WTC11 (cell line): ENCODE measurements at regions not wholly inside any gene's neighbourhood (a gene's known extent, or its start where the extent isn't known, plus 50 kb on each side); places are given as distances from the start of the nearest gene placed in this dataset.

Source experiments
- ATF2 ChIP-seq: sonication (generic); formaldehyde crosslinking; IDR thresholded peaks from 2 replicates; pipeline ENCODE4 v1.8.1; 2022; ENCODE audit warnings: low read depth, missing genetic modification reagents, borderline replicate concordance
- CTCF ChIP-seq: fragments of 200-600 bp; IDR thresholded peaks from 2 replicates; pipeline ENCODE4 v1.8.0; 2022; ENCODE audit warnings: antibody characterized with exemption
- ESRRA ChIP-seq: sonication (generic); formaldehyde crosslinking; IDR thresholded peaks from 2 replicates; pipeline ENCODE4 v1.8.1; 2022; ENCODE audit warnings: mild to moderate bottlenecking, missing genetic modification reagents, borderline replicate concordance
- FOXJ3 ChIP-seq: sonication (generic); formaldehyde crosslinking; IDR thresholded peaks from 2 replicates; pipeline ENCODE4 v1.9.0; 2021; ENCODE audit warnings: missing genetic modification reagents, mild to moderate bottlenecking, borderline replicate concordance
- NFE2L1 ChIP-seq: sonication (generic); formaldehyde crosslinking; IDR thresholded peaks from 2 replicates; pipeline ENCODE4 v1.8.1; 2023; ENCODE audit warnings: missing genetic modification reagents
- PRDM15 ChIP-seq: sonication (generic); formaldehyde crosslinking; IDR thresholded peaks from 2 replicates; pipeline ENCODE4 v1.8.0; 2022; ENCODE audit warnings: missing genetic modification reagents
- ZNF121 ChIP-seq: sonication (generic); formaldehyde crosslinking; IDR thresholded peaks from 2 replicates; pipeline ENCODE4 v1.8.0; 2023; ENCODE audit warnings: missing genetic modification reagents
- ZNF138 ChIP-seq: sonication (generic); formaldehyde crosslinking; conservative IDR thresholded peaks from 2 replicates; pipeline ENCODE4 v1.8.1; 2022; ENCODE audit warnings: mild to moderate bottlenecking, moderate library complexity, missing genetic modification reagents

- TF ChIP-seq ATF2 (CRISPR knock-in tag) = no peak
- TF ChIP-seq CTCF = no peak
- TF ChIP-seq ESRRA (CRISPR knock-in tag) = no peak
- TF ChIP-seq PRDM15 (CRISPR knock-in tag) = no peak
- TF ChIP-seq FOXJ3 (CRISPR knock-in tag) = no peak
- TF ChIP-seq ZNF121 (CRISPR knock-in tag) = no peak
- TF ChIP-seq ZNF138 (CRISPR knock-in tag) = no peak
- TF ChIP-seq NFE2L1 (CRISPR knock-in tag) = no peak
Observed at GRCh38 chr4:179709961-179710624, 2267.9 kb upstream of the AGA start.
